SIG-M5 treated with dmso at 0.1 percent for 504 hours (cell line): ENCODE measurements at regions not wholly inside any gene's neighbourhood (a gene's known extent, or its start where the extent isn't known, plus 50 kb on each side); places are given as distances from the start of the nearest gene placed in this dataset.

ENCODE experiments used
- DNase-seq: peaks from one replicate; lab custom pipeline; 2025; ENCODE audit not compliant: unreplicated experiment; lab: John Stamatoyannopoulos, UW

DNA sequence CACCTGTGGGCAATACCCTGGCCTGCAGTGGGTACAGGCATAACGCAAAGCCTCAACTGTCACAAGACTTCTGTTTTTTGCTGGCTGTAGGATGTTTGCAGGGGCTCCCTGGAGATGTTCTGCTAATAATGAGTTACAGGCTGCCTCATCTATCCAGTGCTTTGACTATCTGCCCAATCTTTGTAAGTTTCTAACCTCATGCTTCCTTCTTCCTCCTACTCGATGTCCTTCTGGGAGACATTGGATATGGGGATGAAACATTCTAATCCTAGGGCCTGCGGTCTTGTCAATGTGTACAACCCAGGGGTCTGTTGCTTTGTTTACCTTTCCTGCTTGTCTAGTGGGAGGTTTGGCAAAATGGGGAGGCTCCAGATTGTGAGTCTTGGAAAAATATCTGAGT is 136.8 kb upstream of the TCF21 start:
- DNase-seq: no peak

DNA sequence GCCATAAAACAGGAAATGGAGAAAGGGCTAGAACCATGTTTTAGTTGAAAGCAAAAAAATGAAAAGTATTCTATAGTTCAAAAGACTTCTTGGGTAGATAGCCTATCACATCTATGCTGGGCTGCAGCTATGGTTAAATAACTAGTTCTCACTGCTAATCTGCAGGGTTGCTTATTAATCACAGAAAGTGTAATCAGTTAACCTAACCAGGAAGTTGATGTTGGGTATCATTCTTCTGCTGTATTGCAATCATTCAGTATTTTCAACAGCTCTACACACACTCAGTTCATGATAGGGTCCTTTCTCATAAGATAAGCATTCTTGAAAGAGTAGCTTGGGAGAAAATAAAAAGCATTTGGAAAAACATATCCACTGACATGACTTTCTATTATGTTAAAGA is 135.2 kb upstream of the TCF21 start:
- DNase-seq: no peak

DNA sequence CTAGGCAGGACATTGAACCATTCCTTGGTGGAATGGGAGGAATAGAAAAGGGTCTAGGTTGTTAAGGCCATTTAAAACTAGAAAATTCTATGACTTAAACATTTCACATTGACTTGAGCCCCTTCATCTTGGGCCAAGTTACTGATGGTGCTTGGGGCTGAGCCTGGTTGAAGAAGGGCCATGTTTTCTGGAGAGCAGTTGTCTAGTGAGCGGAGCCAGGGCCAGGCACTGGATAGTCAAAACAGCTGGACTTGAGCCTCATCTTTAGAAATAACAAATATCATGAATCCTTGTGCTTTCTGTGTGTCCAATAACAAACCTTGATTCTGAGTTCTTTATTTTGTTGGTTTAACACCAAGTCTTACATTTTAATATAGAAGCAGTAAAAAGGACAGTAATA is 134.6 kb upstream of the TCF21 start:
- DNase-seq: no peak

- no peak for DNase-seq
These were observed 132.7 kb upstream of the TCF21 start for GRCh38 chr6:133756078-133756695.

- DNase-seq: no peak
These were observed 131.6 kb upstream of the TCF21 start for GRCh38 chr6:133757335-133757734.

GRCh38 chr6:133758815-133759335 is 130.0 kb upstream of the TCF21 start:
- DNase-seq: no peak

DNA sequence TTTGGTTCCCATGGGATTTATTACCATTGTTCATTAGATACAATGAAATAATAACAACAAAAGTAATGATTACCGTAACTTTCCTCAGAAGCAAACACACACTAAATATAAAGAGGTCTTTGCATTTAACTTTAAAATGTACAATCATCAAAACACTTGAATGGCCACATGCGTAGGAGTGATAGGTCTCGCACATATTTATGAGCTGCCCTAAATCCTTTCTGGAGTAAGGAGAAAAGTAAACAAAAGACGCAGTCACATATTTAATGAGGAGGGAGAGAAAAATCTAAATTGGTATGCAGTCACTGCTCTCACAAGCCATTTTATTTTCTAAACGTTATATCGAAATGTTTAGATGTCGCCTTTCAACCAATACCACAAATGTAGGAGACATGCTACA is 129.4 kb upstream of the TCF21 start:
- no peak for DNase-seq

- DNase-seq: no peak
These were observed 127.2 kb upstream of the TCF21 start for GRCh38 chr6:133761706-133762105.

DNA sequence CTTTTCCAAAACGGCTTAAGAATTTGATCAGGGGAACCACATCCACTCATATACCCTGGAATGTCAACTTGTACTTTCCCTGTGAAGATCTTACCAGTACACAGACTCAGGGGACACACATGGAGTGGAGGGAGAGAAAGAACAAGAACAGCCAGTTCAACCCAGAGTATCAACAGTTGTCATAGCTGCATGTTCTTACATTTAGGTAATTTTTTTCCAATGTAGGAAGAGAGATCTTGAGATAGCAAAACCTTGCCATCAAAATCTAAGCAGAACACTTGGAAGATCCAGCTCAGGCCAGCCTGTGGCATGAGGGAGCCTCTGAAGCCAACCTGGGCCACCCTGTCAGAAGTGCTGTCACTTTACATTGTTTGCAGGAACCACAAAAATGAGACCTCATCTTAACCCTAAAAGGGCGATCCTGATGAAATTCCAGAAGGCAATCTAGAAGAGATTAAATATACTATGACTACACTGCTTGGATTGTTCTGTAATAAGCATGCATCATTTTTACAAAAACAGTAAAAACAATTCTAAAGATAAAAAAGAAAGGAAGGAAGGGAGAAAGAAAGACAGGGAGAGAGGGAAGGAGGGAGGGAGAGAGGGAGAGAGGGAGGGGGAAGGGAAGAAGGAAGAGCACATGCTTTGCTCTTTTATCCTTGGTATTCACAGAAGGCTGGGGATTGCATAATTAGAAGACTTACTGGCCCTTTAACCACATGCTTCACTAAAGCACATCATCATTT is 124.7 kb upstream of the TCF21 start:
- no peak for DNase-seq

DNA sequence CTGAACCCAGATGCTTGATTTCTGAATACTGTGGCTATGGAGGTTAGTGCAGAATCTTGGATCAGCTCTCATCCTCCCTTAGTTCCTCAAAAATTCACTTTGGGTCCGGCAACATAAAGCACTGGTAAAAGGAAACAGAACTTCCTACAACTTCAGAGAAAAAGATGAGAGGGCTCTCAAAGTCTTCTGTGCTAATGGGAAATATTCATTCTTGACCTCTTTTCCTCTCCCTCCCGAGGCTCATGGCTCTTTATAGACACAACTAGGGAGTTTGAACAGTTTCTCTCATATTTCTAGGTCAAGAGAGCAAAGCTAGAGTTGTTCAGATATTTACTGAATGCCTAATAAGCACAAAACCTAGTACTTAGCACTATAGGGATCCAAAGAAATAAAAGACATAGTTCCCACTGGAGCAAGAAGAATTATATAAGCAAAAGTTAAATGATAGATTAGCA is 124.1 kb upstream of the TCF21 start:
- no peak for DNase-seq

DNA sequence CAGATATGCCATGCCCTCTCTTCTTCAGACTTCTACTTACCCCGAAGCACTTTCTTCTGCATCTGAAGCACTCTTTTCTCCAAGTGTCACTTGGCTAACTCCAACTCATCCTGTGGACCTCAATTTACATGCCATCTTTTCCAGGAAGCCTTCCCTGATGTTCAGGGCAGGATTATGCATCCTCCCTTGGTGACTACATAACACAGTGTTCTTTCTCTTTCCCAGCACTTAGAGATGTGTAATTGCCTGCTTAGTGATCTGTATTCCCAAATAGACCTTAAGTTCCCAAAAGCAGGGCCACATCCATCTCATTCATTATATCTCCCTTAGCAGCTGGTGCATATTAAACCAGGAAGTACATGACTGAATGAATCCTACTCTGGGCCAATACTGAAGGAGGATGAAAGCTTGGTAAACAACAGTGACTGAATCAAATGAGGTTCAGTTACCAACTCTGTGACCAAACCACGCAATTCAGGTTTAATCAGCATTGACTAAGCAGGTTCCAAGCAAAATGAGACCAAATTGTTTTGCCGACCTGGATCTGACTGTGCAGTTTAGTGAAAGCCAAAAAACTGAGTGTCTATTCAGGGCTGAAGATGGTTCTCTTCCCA is 121.4 kb upstream of the TCF21 start:
- DNase-seq: no peak

GRCh38 chr6:133768656-133769295 is 120.1 kb upstream of the TCF21 start:
- DNase-seq: no peak

DNA sequence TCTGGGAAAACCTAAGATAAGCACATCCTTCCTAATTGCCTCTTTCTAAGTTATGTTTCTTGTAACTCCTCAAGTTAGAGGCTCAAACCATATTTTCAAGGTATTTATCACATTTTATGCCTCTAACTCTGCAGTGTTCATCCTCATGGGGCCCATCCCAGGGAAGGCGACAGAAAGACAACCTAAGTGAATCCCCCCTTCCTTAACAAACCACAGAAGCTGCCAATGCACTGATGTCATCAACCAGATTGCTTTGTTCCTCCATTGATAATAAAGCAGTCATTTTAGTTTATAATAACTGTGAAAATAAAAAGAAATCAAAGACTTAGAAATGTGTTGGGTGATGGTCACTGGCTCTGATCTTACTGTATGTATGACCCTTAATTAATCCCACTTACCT is 119.5 kb upstream of the TCF21 start:
- no peak for DNase-seq

- DNase-seq: no peak
These were observed 116.3 kb upstream of the TCF21 start for GRCh38 chr6:133772567-133772966.

GRCh38 chr6:133773776-133774175 is 115.1 kb upstream of the TCF21 start:
- no peak for DNase-seq

- no peak for DNase-seq
These were observed 114.6 kb upstream of the TCF21 start for GRCh38 chr6:133774356-133774755.

GRCh38 chr6:133778414-133779130 is 110.3 kb upstream of the TCF21 start:
- DNase-seq: no peak

DNA sequence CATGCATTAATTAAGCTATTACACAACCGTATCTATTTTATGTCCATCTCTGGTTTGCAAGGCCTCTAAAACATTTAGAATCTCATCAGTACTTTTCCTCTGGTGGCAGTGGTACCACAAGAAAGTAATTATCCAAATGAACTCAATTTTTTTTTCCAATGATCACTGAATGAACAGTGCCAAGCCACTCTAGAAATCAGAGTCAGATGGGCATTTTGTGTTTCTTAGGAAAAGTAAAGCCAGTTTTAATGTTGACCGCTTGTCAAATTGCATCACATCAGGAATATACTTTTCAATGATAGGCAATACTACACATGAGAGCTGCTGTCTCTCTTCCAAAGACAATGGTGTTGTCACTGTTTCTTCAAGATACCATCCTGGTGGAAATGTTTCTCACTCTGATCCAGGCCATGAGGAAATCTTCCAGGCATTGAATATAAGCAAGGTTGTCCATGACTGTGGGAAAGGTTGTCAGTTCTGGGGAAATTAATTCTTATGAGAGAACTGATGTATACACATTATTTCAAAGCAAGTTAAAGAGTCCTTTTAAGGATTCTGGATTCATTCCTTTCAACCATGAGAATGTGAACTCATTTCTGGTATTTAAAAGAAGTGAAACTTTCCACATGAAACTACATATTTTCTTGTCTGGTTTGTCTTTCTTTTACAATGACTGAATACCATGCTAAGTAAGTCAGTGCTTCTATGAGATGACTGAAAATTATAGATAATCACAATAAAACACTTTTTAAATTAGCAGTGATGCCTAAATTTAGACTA is 108.8 kb upstream of the TCF21 start:
- no peak for DNase-seq

- DNase-seq: no peak
These were observed 102.9 kb upstream of the TCF21 start for GRCh38 chr6:133786016-133786415.

- no peak for DNase-seq
These were observed 101.8 kb upstream of the TCF21 start for GRCh38 chr6:133787122-133787521.
